Upper lobe of left lung (tissue), 4 donors: ENCODE measurements at regions not wholly inside any gene's neighbourhood (a gene's known extent, or its start where the extent isn't known, plus 50 kb on each side); places are given as distances from the start of the nearest gene placed in this dataset.

Experiments used
- POLR2A ChIP-seq, 4 donors: fragments of 450-650 bp; IDR thresholded peaks; one replicate each; pipeline ENCODE4 v1.5.1; 2016 to 2017; ENCODE audit warnings: antibody characterized with exemption in 4 of 4, mild to moderate bottlenecking in 2 of 4
- TF ChIP-seq, protein P1 (sequence below), 6 experiments: fragments of 450-650 bp in 4 of 6; fragments of 200-600 bp in 2 of 6; sonication (generic) in 2 of 6; IDR thresholded peaks; one replicate each; pipeline ENCODE4 v1.5.1; 2016 to 2019; ENCODE audit warnings: antibody characterized with exemption in 6 of 6

DNA sequence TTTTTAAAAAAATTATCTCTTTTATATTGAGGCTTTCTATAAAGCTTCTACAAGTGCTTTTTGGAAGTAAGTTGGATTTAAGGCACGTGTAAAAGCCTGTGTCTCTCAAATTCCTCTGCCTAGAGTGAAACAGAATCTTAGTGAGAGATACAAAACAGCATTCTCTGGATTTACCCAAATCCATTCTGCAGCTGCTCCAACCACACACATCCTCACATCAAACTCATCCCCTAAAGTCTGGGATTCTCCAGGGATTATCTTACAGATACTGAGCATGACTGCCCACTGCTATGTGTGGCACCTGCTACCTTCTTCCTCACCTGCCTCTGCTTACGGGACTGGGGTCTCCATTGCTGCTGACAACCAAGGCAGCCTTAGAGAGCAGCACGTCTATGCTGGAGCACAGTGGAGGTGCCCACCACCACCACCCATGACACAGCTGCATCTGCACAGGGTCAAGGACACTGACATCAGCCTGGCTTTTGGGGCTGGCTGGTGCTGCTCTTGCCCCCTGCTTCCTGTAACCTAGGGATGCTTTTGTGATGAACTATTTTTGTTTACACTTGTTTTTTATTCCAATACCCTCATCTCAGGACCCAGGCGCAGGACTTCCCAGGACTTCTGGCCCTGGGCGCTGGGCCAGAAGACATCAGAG, 139.2 kb upstream of the NAMPT start:
- TF ChIP-seq, protein P1, sequence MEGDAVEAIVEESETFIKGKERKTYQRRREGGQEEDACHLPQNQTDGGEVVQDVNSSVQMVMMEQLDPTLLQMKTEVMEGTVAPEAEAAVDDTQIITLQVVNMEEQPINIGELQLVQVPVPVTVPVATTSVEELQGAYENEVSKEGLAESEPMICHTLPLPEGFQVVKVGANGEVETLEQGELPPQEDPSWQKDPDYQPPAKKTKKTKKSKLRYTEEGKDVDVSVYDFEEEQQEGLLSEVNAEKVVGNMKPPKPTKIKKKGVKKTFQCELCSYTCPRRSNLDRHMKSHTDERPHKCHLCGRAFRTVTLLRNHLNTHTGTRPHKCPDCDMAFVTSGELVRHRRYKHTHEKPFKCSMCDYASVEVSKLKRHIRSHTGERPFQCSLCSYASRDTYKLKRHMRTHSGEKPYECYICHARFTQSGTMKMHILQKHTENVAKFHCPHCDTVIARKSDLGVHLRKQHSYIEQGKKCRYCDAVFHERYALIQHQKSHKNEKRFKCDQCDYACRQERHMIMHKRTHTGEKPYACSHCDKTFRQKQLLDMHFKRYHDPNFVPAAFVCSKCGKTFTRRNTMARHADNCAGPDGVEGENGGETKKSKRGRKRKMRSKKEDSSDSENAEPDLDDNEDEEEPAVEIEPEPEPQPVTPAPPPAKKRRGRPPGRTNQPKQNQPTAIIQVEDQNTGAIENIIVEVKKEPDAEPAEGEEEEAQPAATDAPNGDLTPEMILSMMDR (IDR thresholded peaks at IDR 0.05): no peak
- no peak for TF ChIP-seq POLR2A (IDR thresholded peaks at IDR 0.05)
